ENCODE measurements at regions not wholly inside any gene's neighbourhood (a gene's known extent, or its start where the extent isn't known, plus 50 kb on each side); places are given as distances from the start of the nearest gene placed in this dataset.

- no peak for DNase-seq
- H3K36me3 ChIP-seq (replicated peaks): no peaks in the 10 kb centered on the region
- H3K4me3 ChIP-seq (ENCODE audit: low read depth, low read length): no peak overlapping the region
- H3K27me3 ChIP-seq (replicated peaks): no peaks in the 10 kb centered on the region
- no peak for TF ChIP-seq CTCF (IDR thresholded peaks at IDR 0.05; ENCODE audit: low read depth, low read length, missing control alignments)
- in situ Hi-C loops (cut with HindIII; ENCODE audit: low pct_ligation_motif_present, low sequenced_read_pairs): no loop called here
- no peak overlapping the region for H3K27ac ChIP-seq
Measured at GRCh38 chr12:74193191-74193590, 344.4 kb upstream of the ATXN7L3B start.

- Histone ChIP-seq H3K36me3 (replicated peaks) (no peaks in the 10 kb centered on the region), H3K27me3 (replicated peaks) (no peaks in the 10 kb centered on the region), H3K27ac (no peak overlapping the region), H3K4me3 (ENCODE audit: low read depth, low read length) (no peak overlapping the region)
- no peak for DNase-seq
- TF ChIP-seq CTCF (IDR thresholded peaks at IDR 0.05; ENCODE audit: low read depth, low read length, missing control alignments): no peak
- in situ Hi-C loops (cut with HindIII; ENCODE audit: low pct_ligation_motif_present, low sequenced_read_pairs): no loop called here
Measured at GRCh38 chr12:74204236-74204635, 333.4 kb upstream of the ATXN7L3B start.

DNA sequence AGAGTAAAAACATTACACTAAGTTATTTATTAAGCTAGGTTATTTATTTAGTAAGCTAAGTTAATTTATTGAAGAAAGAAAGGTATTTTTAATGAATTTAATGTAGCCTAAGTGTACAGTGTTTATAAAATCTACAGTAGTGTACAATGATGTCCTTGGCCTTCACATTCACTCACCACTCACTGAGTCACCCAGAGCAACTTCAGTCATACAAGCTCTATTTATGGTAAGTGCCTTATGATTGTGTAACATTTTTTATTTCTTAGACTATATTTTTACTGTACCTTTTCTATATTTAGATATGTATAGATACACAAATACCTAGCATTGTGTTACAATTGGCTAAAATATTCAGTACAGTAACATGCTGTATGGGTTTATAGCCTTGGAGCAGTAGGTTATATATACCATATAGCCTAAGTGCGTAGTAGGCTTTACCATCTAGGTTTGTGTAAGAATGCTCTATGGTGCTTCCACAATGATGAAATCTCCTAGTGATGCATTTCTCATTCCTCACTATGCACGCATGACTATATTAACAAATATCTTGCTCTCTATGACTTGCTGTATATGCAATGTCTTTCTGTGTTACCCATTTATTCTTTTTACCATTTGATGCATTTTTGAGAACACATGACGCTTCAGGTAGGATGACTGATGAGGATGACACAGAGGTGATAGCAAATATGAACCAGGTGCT lies 309.6 kb upstream of the ATXN7L3B start:
- DNase-seq: no peak

DNA sequence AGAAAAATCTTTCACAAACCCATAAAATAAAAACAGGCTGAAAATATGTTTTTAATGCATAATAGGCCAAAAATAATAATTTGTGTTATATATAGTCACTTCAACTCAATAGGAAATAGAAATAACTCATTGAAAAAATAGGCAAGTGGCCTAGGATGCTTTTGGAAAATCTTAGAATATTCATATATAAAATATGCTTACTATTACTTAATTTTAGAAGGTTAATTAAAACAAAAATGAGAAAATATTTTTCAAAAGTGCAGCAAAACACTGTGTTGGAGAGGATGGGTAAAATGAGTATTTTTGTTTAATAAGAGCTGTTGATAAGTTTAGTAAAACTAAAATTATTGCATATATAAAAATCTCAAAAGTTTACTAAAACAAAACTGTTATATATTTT lies 308.0 kb upstream of the ATXN7L3B start:
- Histone ChIP-seq H3K27ac (no peak overlapping the region), H3K27me3 (replicated peaks) (no peaks in the 10 kb centered on the region), H3K36me3 (replicated peaks) (no peaks in the 10 kb centered on the region), H3K4me3 (ENCODE audit: low read depth, low read length) (no peak overlapping the region)
- in situ Hi-C loops (cut with HindIII; ENCODE audit: low pct_ligation_motif_present, low sequenced_read_pairs): no loop called here
- no peak for TF ChIP-seq CTCF (IDR thresholded peaks at IDR 0.05; ENCODE audit: low read depth, low read length, missing control alignments)
- no peak for DNase-seq

More for the DNA sequence above, 309.6 kb upstream of the ATXN7L3B start:
- Histone ChIP-seq H3K4me3 (ENCODE audit: low read depth, low read length) (no peak overlapping the region), H3K27ac (no peak overlapping the region), H3K36me3 (replicated peaks) (no peaks in the 10 kb centered on the region), H3K27me3 (replicated peaks) (no peaks in the 10 kb centered on the region)
- in situ Hi-C loops (cut with HindIII; ENCODE audit: low pct_ligation_motif_present, low sequenced_read_pairs): no loop called here
- no peak for TF ChIP-seq CTCF (IDR thresholded peaks at IDR 0.05; ENCODE audit: low read depth, low read length, missing control alignments)

DNA sequence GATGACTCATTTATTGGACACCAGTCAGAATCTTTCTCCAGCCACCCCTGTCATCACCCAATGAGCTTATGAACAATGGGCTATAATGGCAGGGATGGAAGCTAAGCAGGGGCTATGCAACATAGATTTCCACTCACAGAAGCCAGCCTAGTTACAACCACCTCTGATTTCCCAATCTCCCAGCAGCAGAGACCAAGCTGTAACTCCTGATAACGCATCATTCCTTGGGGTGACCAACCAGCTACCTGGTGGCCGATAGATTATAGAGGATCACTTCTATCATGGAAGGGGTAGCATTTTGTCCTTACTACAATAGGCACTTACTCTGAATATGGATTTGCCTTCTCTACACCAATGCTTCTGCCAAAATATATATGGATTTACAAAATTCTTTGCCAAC lies 302.3 kb upstream of the ATXN7L3B start:
- no peak overlapping the region for H3K4me3 ChIP-seq (ENCODE audit: low read depth, low read length)
- H3K36me3 ChIP-seq (replicated peaks): no peaks in the 10 kb centered on the region
- no peaks in the 10 kb centered on the region for H3K27me3 ChIP-seq (replicated peaks)
- TF ChIP-seq CTCF (IDR thresholded peaks at IDR 0.05; ENCODE audit: low read depth, low read length, missing control alignments): no peak
- no peak overlapping the region for H3K27ac ChIP-seq
- in situ Hi-C loops (cut with HindIII; ENCODE audit: low pct_ligation_motif_present, low sequenced_read_pairs): no loop called here
- DNase-seq: no peak

DNA sequence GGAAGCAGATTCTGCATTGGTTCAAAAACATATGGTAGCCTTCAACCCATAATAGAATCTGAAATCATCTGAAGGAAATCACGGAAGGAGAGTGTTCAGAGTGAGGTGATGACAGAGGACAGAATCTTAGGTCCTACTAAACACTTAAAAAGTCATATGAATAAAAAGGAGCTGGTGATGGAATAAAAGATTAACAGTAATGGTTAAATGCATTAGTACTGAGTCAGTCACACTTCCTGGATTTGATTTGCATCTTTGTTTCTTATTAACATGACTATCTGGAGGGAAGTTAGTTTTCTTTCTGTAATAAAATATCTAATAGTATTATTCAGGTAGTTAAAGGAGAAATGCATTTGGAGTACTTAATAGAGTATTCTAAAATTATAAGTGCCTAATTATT lies 296.3 kb upstream of the ATXN7L3B start:
- no peak for TF ChIP-seq CTCF (IDR thresholded peaks at IDR 0.05; ENCODE audit: low read depth, low read length, missing control alignments)
- Histone ChIP-seq H3K27ac (no peak overlapping the region), H3K36me3 (replicated peaks) (no peaks in the 10 kb centered on the region), H3K4me3 (ENCODE audit: low read depth, low read length) (no peak overlapping the region), H3K27me3 (replicated peaks) (no peaks in the 10 kb centered on the region)
- in situ Hi-C loops (cut with HindIII; ENCODE audit: low pct_ligation_motif_present, low sequenced_read_pairs): no loop called here
- DNase-seq: no peak

Measured in brain microvascular endothelial cell (primary cell).